H7 (cell line): ENCODE measurements at regions not wholly inside any gene's neighbourhood (a gene's known extent, or its start where the extent isn't known, plus 50 kb on each side); places are given as distances from the start of the nearest gene placed in this dataset.

ENCODE experiments used
- DNase-seq: peaks from one replicate; pipeline ENCODE4 v3.0.0; 2012
- H3K27me3 ChIP-seq: 2 replicates; pipeline ENCODE4 v1.6.0; 2011; ENCODE audit warnings: mild to moderate bottlenecking, low read length; ENCODE audit not compliant: control insufficient read depth, insufficient read depth
- H3K36me3 ChIP-seq: replicated peaks from 2 replicates; pipeline ENCODE4 v1.5.1; 2011; ENCODE audit warnings: low read length; ENCODE audit not compliant: control insufficient read depth, insufficient read depth
- H3K4me3 ChIP-seq: 2 replicates; pipeline ENCODE4 v1.5.1; 2011; ENCODE audit warnings: low read depth, mild to moderate bottlenecking, control low read depth, low read length, moderate library complexity; ENCODE audit not compliant: insufficient read depth

DNA sequence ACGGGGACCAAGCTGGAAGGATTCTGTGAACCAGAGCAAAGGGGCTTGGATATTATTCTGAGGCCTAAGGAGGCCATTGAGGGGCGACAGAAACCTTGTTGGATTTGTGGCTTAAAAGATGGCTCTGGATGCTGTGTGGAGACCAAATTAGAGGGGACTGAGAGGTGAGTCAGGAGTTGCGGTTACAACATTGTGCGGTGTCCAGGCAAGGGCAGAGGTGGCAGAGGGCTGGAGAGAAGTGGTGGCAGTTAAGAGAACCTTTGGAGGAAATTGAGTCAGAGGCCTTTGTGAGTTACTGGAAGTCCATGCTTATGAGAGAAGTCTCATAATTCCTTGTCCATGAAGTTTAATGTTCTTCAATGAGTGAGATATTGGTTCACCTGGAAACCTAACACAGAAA lies 143.2 kb downstream of the FAM43A start:
- no peak for DNase-seq
- no peaks in the 10 kb centered on the region for H3K36me3 ChIP-seq
- no peaks in the 10 kb centered on the region for H3K27me3 ChIP-seq
- no peak overlapping the region for H3K4me3 ChIP-seq

DNA sequence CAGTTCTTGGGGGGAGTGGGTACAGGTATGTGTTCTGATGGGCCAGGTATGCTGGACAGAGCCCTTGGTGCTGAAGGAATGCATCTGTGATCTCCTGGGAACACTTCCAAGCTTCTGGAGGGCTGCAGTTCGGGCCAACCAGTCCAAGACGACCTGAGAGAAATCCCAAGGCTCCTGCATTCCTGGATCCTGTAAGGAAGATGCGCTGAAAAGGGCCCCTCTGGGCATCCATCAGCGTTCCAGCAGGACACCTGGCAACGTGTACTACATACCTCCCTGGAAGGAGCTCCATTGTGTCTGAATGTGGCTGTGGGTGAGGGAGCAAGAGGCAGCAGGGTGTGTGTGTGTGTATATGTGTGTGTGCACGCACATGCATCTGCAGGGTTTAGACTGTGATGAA lies 144.7 kb downstream of the FAM43A start:
- Histone ChIP-seq H3K4me3 (no peak overlapping the region), H3K27me3 (no peaks in the 10 kb centered on the region), H3K36me3 (no peaks in the 10 kb centered on the region)
- DNase-seq = no peak

DNA sequence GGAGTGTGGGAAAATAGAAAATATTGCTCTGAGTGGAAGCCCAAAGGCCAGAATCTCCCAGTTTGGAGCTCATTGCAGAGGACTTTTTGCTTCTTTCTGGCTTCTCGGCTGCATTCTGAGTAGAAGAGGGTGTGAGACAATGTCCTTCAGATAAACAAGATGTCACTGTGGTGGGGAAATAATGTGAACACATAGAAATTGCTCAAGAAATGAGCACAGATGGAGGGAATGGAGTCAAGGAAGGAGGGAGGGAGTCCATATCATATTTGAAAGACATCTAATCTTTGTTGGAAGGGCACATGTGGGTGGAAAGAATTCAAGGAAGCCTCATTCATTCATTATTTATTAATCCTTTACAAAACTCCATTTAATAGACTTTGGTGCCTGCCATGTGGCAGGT lies 145.3 kb downstream of the FAM43A start:
- DNase-seq = no peak
- Histone ChIP-seq H3K27me3 (no peaks in the 10 kb centered on the region), H3K4me3 (no peak overlapping the region), H3K36me3 (no peaks in the 10 kb centered on the region)

DNA sequence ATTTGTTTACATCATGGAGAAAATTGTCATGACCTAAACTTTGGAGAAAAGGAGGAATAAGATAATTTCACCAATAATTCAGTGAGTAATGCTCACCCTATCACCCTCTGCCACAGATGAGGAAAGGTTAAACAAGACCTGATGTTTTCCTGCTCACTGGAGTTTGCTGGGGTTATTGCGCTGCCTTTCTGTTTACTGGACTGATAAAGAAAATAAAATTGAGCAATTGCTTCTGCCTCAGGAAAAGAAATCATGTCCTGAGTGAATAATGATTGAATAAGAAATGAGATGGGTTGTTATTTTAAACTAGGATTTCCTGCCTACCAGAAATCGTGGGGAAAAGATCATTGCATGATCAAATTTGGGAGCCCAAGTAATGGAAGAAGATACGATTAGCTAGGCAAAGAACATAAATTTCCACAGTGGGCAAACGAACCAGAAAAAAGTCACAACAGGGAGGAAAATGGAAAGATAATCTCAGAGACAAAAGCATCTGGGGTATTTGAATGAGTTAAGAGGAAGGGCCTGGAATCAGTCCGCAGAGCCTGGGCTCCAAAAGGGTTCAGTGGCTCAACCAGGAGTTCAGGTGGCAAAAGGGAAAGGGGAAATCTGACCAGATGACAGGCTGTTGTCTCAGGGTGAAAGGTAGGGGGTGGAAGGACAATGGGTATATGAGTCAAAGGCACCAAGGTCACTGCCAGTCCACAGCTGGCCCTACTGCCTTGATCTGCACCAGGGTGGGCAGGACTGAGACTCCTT lies 146.8 kb downstream of the FAM43A start:
- Histone ChIP-seq H3K4me3 (no peak overlapping the region), H3K36me3 (no peaks in the 10 kb centered on the region), H3K27me3 (no peaks in the 10 kb centered on the region)
- no peak for DNase-seq

DNA sequence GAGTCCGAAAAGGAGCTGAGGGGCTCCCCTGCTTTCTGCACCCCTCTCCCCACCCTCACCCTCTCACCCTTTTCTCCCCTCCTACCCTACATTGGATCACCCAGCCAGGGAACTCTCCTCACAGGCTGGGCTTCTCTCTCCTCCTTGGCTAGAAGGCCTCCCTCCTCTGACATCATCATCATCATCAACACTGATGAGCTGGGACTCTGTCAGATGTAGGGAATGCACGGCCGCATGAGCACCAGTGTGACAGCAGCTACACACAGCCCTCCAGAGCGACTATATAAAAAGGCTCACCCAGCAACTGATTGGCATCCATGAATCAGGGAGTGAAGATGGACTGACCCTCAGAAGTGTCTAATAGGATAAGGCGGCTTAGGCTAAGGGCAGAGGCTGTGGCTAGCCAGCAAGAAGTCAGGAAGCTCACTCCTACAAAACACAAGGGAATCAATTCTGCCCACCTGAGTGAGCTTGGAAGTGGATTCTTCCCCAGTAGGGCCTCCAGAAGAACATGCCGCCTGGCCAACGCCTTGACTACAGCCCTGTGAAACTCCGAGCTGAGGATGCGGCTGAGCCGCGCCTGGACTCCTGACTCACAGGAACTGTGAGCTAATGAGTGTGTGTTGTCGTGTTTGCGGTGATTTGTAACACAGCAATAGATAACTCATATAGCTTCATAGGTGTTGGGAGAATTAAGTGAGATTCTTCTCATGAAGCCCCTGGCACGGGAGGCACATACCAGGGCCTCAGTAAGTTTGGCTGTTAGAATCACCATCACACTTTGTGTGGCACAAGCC lies 147.6 kb downstream of the FAM43A start:
- Histone ChIP-seq H3K4me3 (no peak overlapping the region), H3K36me3 (no peaks in the 10 kb centered on the region), H3K27me3 (no peaks in the 10 kb centered on the region)
- DNase-seq = no peak

DNA sequence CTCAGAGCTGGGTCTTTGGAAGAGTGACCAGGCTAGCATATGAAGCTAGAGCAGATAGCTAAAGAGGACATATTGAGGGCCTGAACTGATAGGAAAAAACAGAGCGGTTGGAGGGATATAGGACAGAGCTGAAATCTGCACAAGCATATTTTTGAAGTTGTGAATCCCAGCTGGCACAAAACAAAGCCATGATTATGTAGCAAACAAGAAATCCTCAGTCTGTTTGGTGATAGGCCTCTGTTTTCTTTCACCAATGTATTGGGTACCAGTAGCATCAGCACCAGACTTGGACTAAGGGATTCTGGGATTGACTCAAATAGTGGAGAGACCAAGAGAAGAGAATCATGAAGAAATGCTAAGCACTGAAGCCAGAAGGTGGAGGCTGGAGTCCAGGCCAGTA lies 151.0 kb downstream of the FAM43A start:
- no peak for DNase-seq
- no peak overlapping the region for H3K4me3 ChIP-seq
- H3K36me3 ChIP-seq = no peaks in the 10 kb centered on the region
- no peaks in the 10 kb centered on the region for H3K27me3 ChIP-seq

DNA sequence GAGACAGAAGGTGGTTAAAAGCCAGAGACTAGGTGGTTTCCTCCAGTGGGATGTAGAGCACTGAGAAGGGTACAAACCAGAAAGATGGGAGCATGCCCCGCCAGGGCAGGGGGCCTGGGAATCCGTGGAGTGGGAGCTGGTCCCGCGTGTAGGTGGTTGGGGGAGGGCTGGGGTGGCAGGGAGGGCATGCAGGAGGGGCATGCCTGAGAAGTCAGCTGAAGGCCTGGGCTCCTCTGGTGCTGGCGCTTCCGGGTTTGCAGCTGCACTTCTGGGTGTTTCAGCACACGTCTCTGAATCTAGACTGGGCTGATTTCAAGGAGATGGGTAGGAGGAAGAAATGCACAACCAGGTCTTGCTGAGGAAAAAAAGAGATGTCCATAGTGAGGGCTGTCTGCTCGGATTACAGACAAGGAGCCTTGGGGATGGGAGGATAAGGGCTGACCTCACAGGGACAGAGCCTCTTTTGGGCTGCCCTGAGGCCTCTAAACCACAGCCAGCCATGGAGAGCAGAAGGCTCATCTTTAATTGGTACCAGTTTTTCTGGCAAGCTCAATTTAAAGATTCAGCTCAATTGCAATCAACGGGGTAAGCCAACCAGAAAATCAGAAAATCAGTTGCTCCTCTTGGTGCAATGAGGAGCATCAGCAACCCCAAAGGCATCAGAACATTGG lies 151.9 kb downstream of the FAM43A start:
- no peaks in the 10 kb centered on the region for H3K27me3 ChIP-seq
- DNase-seq = no peak
- no peaks in the 10 kb centered on the region for H3K36me3 ChIP-seq
- H3K4me3 ChIP-seq = no peak overlapping the region

DNA sequence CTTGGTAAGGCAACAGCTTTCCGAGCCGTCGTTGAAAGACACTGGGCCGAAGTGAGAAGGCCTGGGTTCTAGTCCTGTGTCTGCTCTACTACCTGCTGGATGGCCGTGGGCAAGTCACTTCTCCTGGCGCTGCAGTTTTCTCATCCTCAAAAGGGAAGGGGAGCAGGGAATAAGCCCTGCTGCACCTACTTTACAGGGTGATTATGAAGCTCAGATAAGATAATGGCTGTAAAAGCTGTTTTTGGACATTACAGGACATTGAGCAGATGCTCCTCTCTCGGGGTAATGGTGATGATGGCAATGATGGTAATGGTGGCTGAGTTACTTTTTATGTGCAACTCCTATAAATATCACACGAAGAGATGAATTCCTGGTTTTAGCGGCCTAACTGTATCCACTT lies 152.6 kb downstream of the FAM43A start:
- Histone ChIP-seq H3K27me3 (no peaks in the 10 kb centered on the region), H3K36me3 (no peaks in the 10 kb centered on the region), H3K4me3 (no peak overlapping the region)
- no peak for DNase-seq

DNA sequence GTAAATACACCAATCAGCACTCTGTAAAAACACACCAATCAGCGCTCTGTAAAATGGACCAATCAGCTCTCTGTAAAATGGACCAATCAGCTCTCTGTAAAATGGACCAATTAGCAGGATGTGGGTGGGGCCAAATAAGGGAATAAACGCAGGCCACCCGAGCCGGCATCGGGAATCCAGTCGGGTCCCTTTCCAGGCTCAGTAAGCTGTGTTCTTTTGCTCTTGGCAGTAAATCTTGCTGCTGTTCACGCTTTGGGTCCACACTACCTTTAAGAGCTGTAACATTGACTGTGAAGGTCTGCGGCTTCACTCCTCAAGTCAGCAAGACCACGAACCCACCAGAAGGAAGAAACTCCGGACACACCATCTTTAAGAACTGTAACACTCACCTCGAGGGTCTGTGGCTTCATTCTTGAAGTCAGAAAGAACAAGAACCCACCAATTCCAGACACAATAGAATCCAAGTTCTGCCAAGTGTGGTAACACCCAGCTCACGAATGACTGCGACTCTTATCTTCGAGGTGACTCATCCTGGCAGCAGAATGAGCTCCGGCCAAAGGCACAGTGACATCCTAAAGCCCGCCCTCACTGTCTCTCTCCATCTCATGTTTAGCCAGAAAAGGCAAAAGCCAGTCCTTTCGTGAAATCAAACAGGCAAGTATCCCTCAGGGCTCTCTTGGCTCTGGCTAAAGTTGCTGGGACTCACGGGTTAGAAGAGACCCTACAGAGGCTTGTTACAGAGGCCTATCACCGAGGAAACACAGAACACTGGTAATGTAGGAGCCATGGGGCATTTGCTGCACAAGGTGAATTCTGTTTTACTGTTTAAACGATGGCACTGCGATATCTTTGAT lies 155.2 kb downstream of the FAM43A start:
- Histone ChIP-seq H3K27me3 (no peaks in the 10 kb centered on the region), H3K36me3 (no peaks in the 10 kb centered on the region), H3K4me3 (no peak overlapping the region)
- DNase-seq = no peak

DNA sequence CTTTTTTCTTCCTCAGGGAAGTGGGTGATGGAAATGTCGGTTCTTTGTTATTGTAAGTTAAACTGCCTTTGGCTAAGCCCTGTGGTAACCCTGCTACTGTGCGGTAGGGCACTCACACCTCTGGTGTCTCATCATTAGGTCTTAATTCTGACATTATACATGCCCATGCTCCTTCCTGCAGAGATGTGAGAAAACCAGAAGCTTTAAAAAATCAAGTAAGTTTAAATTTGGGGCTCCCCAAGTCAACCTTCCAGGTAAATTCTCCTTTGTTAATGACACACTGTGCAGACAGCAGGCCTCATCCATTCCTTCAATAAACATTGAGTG lies 155.8 kb downstream of the FAM43A start:
- DNase-seq = no peak
- Histone ChIP-seq H3K36me3 (no peaks in the 10 kb centered on the region), H3K27me3 (no peaks in the 10 kb centered on the region), H3K4me3 (no peak overlapping the region)

DNA sequence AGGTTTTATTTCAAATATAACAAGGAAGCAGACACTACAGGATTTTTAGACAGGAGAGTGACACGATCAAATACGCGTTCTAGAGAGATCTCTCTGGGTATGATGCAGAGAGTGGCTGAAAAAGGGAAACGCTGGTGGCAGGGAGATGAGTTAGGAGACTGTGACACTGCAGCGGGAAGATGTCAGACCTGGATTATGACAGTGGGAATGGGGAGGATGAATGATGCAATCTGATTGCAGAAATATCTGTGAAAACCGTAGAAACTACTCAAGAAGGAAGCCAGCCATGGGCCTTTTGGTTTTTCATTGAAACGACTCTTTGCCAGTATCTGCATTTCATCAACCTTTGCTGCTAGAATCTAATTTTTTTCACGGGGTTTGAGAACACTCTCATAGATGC lies 157.9 kb downstream of the FAM43A start:
- Histone ChIP-seq H3K36me3 (no peaks in the 10 kb centered on the region), H3K4me3 (no peak overlapping the region), H3K27me3 (no peaks in the 10 kb centered on the region)
- no peak for DNase-seq

DNA sequence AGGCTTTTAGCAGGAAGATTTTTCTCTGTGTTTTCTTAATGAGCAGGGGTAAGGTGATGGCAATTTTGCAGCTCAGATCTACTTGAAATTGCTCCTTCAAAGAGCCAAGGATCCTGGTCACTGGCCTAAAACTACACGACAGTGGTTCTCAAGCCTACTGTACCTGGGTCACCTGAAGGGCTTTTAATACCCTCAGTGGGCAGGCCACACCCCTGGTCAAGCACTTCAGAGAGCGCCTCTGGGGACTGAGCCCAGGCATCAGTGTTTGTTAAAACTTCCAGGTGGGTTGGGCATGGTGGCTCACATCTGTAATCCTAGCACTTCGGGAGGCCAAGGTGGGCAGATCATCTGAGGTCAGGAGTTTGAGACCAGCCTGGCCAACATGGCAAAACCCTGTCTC lies 158.4 kb downstream of the FAM43A start:
- no peak for DNase-seq
- Histone ChIP-seq H3K27me3 (no peaks in the 10 kb centered on the region), H3K36me3 (no peaks in the 10 kb centered on the region), H3K4me3 (no peak overlapping the region)

DNA sequence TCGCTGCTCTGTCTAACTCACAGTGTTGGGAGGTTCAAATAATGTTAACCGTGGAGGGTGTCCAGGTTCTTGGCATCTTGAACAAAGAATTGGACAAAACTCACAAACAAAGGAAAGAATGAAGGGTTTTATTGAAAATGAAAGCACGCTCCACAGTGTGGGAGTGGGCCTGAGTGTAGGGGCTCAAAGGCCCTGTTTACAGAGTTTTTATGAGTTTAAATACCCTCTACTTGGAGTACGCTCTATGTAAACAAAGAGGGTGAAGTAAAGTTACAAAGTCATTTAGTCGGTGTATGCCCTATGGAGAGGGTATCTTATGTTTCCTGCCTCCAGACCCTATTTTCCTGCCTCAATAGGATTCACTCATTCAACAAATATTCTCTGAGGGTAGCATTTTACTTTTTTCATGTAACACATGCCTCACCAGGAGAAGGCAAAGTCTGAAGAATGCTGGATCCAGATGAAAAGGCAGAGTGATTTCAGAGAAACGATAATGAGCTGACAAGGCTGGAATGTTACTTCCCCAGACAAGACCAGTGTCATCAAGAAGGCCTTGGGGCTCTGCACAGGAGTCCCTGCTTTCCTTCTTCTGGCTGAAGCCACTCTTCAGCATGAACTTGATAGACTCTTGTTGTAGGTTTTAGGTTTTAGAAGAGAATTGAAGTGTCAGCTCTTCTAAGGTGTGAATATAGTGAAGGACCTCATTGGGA lies 163.6 kb downstream of the FAM43A start:
- no peak for DNase-seq

DNA sequence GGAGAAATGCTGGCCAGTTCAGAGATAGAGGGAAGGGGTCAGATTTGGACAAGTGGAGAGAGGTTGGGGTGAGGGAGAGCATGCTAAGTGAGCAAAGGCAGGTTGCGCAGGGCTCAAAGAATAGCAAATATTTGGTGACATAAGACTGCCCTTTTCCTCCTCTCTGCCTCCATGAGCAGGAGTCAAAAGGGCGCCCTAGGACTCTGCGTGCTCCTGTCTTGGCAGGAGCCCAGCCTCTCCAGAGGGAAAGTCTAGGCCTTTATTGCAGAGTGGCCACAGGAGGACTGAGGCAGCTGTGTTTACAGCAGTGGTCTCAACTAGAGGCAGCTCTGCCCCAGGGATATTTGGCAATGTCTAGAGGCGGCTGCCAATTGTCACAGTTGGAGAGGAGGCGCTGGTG lies 165.6 kb downstream of the FAM43A start:
- DNase-seq = no peak
- H3K36me3 ChIP-seq = no peaks in the 10 kb centered on the region
- no peak overlapping the region for H3K4me3 ChIP-seq
- no peaks in the 10 kb centered on the region; the same call in 1 of the 2 replicates for H3K27me3 ChIP-seq

More for the DNA sequence above, 163.6 kb downstream of the FAM43A start:
- Histone ChIP-seq H3K27me3 (no peaks in the 10 kb centered on the region; the same call in 1 of the 2 replicates), H3K4me3 (no peak overlapping the region), H3K36me3 (no peaks in the 10 kb centered on the region)
